ENCODE measurements at regions not wholly inside any gene's neighbourhood (a gene's known extent, or its start where the extent isn't known, plus 50 kb on each side); places are given as distances from the start of the nearest gene placed in this dataset.

- DNase-seq: no peak
- TF ChIP-seq POLR2A (IDR thresholded peaks at IDR 0.05; ENCODE audit: low read length) (no peak), GATA1 (IDR thresholded peaks at IDR 0.05; ENCODE audit: low read depth, low read length) (no peak)
Measured at GRCh38 chr14:30158299-30158698, 230.7 kb upstream of the PRKD1 start.

DNA sequence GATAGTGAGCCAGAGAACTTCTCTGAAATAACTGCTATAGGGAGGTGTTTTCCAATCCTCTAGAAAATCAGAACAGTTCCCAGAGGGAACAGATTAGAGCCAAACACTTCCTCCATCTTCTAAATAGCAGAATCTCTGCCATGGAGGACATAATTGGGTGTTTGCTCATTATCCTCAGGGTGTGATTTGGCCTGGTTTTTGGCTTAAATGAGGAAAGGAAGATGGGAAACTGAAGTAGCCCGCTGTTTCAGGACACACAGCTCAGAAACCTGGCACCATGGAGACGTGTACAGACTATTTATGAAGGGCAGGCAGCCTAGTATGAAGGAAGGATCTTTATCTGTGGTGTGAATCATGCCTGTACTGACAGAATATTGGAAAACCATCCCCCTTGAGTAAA is 231.7 kb upstream of the PRKD1 start:
- TF ChIP-seq GATA1 (IDR thresholded peaks at IDR 0.05; ENCODE audit: low read depth, low read length): no peak
- no peak for TF ChIP-seq POLR2A (IDR thresholded peaks at IDR 0.05; ENCODE audit: low read length)
- no peak for DNase-seq

- DNase-seq: no peak
- TF ChIP-seq POLR2A (IDR thresholded peaks at IDR 0.05; ENCODE audit: low read length): no peak
- no peak for TF ChIP-seq GATA1 (IDR thresholded peaks at IDR 0.05; ENCODE audit: low read depth, low read length)
Measured at GRCh38 chr14:30160608-30161007, 233.0 kb upstream of the PRKD1 start.

DNA sequence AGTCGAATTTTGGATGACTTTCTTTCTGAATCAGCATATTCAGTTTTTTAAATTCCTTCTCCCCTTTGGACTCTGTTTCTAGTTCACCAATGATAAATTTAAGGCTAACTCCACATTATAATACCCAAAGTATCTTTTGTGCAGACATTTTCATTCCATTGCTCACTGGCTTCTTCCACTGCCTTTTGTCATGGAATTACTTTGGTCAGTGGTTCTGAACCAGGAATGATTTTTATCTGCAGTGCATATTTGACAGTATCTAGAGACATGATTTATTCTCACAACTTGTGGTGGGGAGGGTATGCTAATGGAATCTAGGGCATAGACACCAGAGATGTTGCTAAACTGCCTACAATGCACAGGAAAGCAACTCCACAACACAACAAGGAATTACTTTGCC is 234.4 kb upstream of the PRKD1 start:
- no peak for DNase-seq
- no peak for TF ChIP-seq GATA1 (IDR thresholded peaks at IDR 0.05; ENCODE audit: low read depth, low read length)
- TF ChIP-seq POLR2A (IDR thresholded peaks at IDR 0.05; ENCODE audit: low read length): no peak

- DNase-seq: no peak
- no peak for TF ChIP-seq GATA1 (IDR thresholded peaks at IDR 0.05; ENCODE audit: low read depth, low read length)
- no peak for TF ChIP-seq POLR2A (IDR thresholded peaks at IDR 0.05; ENCODE audit: low read length)
Measured at GRCh38 chr14:30165255-30165654, 237.6 kb upstream of the PRKD1 start.

DNA sequence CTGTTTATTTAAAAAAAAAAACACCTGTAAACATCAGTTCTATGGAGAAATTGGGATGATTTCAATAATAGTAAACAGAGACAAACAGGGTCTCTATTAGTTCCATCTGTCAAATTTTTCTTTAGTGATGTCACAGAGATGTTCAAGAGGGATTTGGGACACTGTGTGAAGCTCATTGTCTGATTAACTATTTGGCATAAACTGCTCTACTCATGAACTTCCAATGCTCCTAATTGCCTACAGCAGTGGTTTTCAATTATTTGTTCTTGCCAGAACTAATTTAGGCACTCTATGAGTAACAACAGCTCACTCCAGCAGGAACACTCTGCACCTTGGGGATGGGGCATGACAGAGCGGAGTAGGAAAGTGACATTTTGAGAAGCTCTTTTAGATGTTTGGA is 250.1 kb upstream of the PRKD1 start:
- no peak for TF ChIP-seq GATA1 (IDR thresholded peaks at IDR 0.05; ENCODE audit: low read depth, low read length)
- no peak for TF ChIP-seq POLR2A (IDR thresholded peaks at IDR 0.05; ENCODE audit: low read length)
- no peak for DNase-seq

- DNase-seq: no peak
- TF ChIP-seq POLR2A (IDR thresholded peaks at IDR 0.05; ENCODE audit: low read length): no peak
- TF ChIP-seq GATA1 (IDR thresholded peaks at IDR 0.05; ENCODE audit: low read depth, low read length): no peak
Measured at GRCh38 chr14:30179381-30180130, 251.9 kb upstream of the PRKD1 start.

DNA sequence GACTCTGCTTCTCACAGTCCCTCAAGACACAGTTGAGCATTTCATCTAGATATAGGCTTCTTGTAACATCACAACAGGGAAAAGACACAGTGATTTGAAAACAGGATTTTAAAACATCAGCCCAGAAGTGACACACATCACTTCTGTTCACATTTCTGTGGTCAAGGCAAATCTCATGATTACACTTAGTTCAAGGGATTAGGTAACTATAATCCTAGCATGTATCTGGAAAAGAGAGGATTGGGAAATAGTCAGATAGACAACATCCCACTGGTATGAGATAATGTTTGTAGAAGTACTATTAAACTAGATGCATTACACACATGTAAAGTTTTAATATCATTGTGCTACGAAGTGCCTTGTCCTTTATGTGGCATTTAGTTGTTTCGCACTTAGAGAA is 252.6 kb upstream of the PRKD1 start:
- TF ChIP-seq GATA1 (IDR thresholded peaks at IDR 0.05; ENCODE audit: low read depth, low read length) (no peak), POLR2A (IDR thresholded peaks at IDR 0.05; ENCODE audit: low read length) (no peak)
- no peak for DNase-seq

- DNase-seq: no peak
- TF ChIP-seq POLR2A (IDR thresholded peaks at IDR 0.05; ENCODE audit: low read length) (no peak), GATA1 (IDR thresholded peaks at IDR 0.05; ENCODE audit: low read depth, low read length) (no peak)
Measured at GRCh38 chr14:30185832-30186231, 258.2 kb upstream of the PRKD1 start.

DNA sequence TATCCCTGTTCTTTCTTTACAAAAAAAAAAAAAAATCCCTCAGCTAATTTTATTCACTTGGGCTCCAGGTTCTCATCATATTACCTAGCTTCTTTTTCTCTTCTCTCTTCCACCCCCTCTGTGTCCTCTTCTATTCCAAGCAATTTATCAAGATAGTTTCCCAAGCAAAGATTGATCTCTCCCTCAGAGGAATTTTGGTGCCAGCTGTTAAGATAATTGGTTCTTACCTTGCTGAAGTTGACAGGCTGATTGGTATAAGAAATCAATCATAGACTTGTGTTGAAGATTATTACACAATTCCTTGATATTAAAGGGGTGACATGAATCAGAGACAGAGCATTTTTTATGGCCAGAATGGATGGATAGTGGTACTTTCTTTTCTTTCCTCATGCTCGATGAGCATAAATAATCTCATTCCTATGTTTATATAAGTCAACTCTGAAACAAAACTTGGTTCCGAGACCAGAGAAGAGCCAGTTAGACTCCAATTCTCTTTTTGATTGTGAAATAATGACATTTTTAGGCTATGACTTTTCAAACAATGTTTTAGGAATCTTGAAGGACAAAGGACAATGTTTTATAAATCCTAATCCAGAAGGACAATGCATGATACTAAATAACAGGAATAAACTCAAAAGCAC is 264.1 kb upstream of the PRKD1 start:
- no peak for DNase-seq
- TF ChIP-seq GATA1 (IDR thresholded peaks at IDR 0.05; ENCODE audit: low read depth, low read length) (no peak), POLR2A (IDR thresholded peaks at IDR 0.05; ENCODE audit: low read length) (no peak)

GRCh38 chr14:30193101-30193500 is 265.5 kb upstream of the PRKD1 start:
- TF ChIP-seq GATA1 (IDR thresholded peaks at IDR 0.05; ENCODE audit: low read depth, low read length) (no peak), POLR2A (IDR thresholded peaks at IDR 0.05; ENCODE audit: low read length) (no peak)
- DNase-seq: no peak

- DNase-seq: no peak
- no peak for TF ChIP-seq POLR2A (IDR thresholded peaks at IDR 0.05; ENCODE audit: low read length)
- no peak for TF ChIP-seq GATA1 (IDR thresholded peaks at IDR 0.05; ENCODE audit: low read depth, low read length)
Measured at GRCh38 chr14:30193845-30194501, 266.3 kb upstream of the PRKD1 start.

DNA sequence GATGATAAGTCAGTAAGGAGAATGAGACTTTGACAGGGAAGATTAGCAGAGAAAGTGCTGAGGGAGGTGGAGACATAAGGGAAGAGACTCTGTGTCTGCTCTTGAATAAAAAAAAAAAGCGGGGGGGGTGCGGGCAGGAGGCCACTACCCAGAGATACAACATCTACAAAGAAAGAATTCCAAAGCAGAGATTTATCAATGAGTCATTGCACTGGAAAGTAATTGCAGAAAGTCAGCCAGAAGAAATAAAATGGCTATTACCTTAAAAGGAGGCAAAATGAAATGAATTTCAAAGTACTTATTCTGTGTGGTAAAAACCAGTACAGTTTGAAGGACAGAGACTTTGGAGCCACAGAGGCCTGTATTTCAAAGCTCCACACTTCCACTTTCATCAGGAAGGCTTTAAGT is 267.1 kb upstream of the PRKD1 start:
- no peak for TF ChIP-seq GATA1 (IDR thresholded peaks at IDR 0.05; ENCODE audit: low read depth, low read length)
- TF ChIP-seq POLR2A (IDR thresholded peaks at IDR 0.05; ENCODE audit: low read length): no peak
- DNase-seq: no peak

GRCh38 chr14:30195941-30196340 is 268.3 kb upstream of the PRKD1 start:
- no peak for DNase-seq

More at GRCh38 chr14:30195941-30196340, 268.3 kb upstream of the PRKD1 start:
- TF ChIP-seq POLR2A (IDR thresholded peaks at IDR 0.05; ENCODE audit: low read length) (no peak), GATA1 (IDR thresholded peaks at IDR 0.05; ENCODE audit: low read depth, low read length) (no peak)

Measured in erythroblast (primary cell).